ENCODE measurements at regions not wholly inside any gene's neighbourhood (a gene's known extent, or its start where the extent isn't known, plus 50 kb on each side); places are given as distances from the start of the nearest gene placed in this dataset.

GRCh38 chr1:208496467-208497371 is 252.5 kb upstream of the PLXNA2 start:
- no peak overlapping the region for H3K4me3 ChIP-seq (ENCODE audit: low read depth, low read length)
- DNase-seq (ENCODE audit: low read depth) = no peak
- no peak for TF ChIP-seq CTCF (conservative IDR thresholded peaks at IDR 0.05; ENCODE audit: low read depth, low read length)

GRCh38 chr1:208497866-208498541 is 253.8 kb upstream of the PLXNA2 start:
- no peak overlapping the region for H3K4me3 ChIP-seq (ENCODE audit: low read depth, low read length)
- no peak for TF ChIP-seq CTCF (conservative IDR thresholded peaks at IDR 0.05; ENCODE audit: low read depth, low read length)
- no peak for DNase-seq (ENCODE audit: low read depth)

DNA sequence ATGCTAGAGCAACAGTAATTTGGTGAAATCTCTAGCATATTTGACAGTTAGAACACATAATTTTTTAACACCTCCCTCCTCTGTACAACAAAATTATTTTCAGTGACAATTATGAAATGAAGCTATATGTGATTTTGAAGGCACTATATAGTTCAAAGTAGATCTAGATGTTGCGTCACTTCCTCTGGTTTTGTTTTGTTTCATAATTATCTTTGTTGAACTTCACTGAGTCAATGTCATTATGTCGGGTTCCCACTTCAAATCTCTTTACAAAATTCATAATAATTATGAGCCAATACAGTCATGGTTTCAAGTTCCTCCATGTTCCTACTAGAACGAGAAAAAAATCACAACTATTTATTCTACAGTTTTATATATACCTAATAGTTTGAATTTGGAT is 254.8 kb upstream of the PLXNA2 start:
- no peak for DNase-seq (ENCODE audit: low read depth)
- no peak for TF ChIP-seq CTCF (conservative IDR thresholded peaks at IDR 0.05; ENCODE audit: low read depth, low read length)
- H3K4me3 ChIP-seq (ENCODE audit: low read depth, low read length) = no peak overlapping the region

DNA sequence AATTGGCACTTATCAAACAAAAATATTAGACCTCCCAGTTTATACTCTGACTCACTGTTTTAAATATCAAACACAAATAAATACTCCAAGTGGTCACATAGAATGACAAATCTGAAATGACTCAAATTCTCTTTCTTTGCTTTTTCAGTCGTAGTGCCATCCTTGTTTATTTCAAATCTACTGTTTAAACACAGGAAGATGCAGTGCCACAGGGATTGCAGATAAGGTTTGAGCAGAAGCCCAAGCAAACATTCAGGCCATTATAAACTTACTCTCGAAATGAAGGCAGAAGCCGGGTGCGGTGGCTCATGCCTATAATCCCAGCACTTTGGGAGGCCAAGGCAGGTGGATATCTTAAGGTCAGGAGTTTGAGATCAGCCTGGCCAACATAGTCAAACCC is 255.4 kb upstream of the PLXNA2 start:
- no peak for DNase-seq (ENCODE audit: low read depth)
- TF ChIP-seq CTCF (conservative IDR thresholded peaks at IDR 0.05; ENCODE audit: low read depth, low read length) = no peak
- no peak overlapping the region for H3K4me3 ChIP-seq (ENCODE audit: low read depth, low read length)

DNA sequence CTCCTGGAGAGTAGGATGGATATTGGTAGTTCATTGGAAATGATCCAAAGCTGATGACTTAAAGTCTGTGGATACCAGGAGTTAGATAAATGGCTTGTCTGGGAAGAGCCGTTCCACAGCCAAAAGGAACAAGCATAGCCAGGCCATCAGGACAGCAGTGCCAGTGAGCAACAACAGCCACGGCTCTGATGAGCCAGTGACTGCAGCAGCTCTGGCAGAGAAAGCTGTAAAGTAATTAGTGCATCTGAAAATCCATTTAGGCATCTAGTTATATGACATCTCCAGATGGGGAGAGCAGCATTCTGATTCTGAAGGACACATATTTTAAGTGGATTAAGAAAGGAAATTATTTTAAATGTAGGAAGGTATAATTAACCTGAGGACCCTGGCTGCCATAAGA is 256.2 kb upstream of the PLXNA2 start:
- DNase-seq (ENCODE audit: low read depth) = no peak
- no peak for TF ChIP-seq CTCF (conservative IDR thresholded peaks at IDR 0.05; ENCODE audit: low read depth, low read length)
- no peak overlapping the region for H3K4me3 ChIP-seq (ENCODE audit: low read depth, low read length)

- no peak for DNase-seq (ENCODE audit: low read depth)
- TF ChIP-seq CTCF (conservative IDR thresholded peaks at IDR 0.05; ENCODE audit: low read depth, low read length) = no peak
- no peak overlapping the region for H3K4me3 ChIP-seq (ENCODE audit: low read depth, low read length)
Measured at GRCh38 chr1:208501542-208501941, 257.4 kb upstream of the PLXNA2 start.
